Mammary epithelial cell (primary cell): ENCODE measurements at regions not wholly inside any gene's neighbourhood (a gene's known extent, or its start where the extent isn't known, plus 50 kb on each side); places are given as distances from the start of the nearest gene placed in this dataset.

Experiments
- EZH2 ChIP-seq: IDR thresholded peaks from 2 replicates; pipeline ENCODE4 v1.6.1; 2012; ENCODE audit warnings: low read length, inconsistent platforms, borderline replicate concordance
- TF ChIP-seq, protein P1 (sequence below), 2 donors: IDR thresholded peaks in 1 of 2; conservative IDR thresholded peaks in 1 of 2; 2 replicates each; pipeline ENCODE4 v1.5.1; 2011 to 2012; ENCODE audit warnings: inconsistent platforms in 2 of 2, low read length in 2 of 2, mild to moderate bottlenecking in 2 of 2, control low read depth in 1 of 2, low read depth in 1 of 2; ENCODE audit not compliant: insufficient read depth in 1 of 2; ENCODE audit errors: extremely low read depth in 1 of 2

DNA sequence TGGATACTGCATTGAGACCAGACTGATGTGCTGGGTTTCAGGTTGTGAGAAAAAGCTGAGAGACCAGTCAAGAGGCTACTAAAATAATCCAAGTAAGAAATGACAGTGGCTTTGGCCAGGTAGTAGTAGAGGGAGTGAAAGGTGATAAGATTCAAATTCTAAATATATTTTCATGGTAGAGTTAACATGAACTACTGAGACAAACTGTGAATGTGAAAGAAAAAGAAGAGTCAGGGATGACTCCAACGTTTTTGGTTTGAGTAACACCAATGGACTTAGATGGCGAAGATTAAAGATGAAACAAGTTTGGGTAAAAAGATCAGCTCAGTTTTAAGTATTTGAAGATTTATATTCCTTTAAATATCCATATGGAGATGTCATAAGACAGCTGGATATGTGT lies 209.4 kb downstream of the ZEB2 start:
- TF ChIP-seq, protein P1, sequence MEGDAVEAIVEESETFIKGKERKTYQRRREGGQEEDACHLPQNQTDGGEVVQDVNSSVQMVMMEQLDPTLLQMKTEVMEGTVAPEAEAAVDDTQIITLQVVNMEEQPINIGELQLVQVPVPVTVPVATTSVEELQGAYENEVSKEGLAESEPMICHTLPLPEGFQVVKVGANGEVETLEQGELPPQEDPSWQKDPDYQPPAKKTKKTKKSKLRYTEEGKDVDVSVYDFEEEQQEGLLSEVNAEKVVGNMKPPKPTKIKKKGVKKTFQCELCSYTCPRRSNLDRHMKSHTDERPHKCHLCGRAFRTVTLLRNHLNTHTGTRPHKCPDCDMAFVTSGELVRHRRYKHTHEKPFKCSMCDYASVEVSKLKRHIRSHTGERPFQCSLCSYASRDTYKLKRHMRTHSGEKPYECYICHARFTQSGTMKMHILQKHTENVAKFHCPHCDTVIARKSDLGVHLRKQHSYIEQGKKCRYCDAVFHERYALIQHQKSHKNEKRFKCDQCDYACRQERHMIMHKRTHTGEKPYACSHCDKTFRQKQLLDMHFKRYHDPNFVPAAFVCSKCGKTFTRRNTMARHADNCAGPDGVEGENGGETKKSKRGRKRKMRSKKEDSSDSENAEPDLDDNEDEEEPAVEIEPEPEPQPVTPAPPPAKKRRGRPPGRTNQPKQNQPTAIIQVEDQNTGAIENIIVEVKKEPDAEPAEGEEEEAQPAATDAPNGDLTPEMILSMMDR (conservative IDR thresholded peaks at IDR 0.05 in 1 of 2, IDR thresholded peaks at IDR 0.05 in 1 of 2; ENCODE audit: extremely low read depth in 1 of 2, insufficient read depth in 1 of 2, low read depth in 1 of 2, low read length in 2 of 2): no peak
- no peak for TF ChIP-seq EZH2
